Kidney (tissue), 13 donors: ENCODE measurements at regions not wholly inside any gene's neighbourhood (a gene's known extent, or its start where the extent isn't known, plus 50 kb on each side); places are given as distances from the start of the nearest gene placed in this dataset.

ENCODE experiments used
- DNase-seq, 5 donors: peaks; one replicate each; pipeline ENCODE4 v3.0.0-alpha.2; 2013 to 2020
- FAIRE-seq: peaks from 2 replicates; lab custom pipeline; 2012; peaks lifted over from hg19 to GRCh38; lab: Jason Lieb, UNC
- H3K27ac ChIP-seq, 2 donors: one replicate each; pipeline ENCODE4 v1.7.0; 2013; ENCODE audit warnings: low read depth in 2 of 2, low read length in 2 of 2, inconsistent platforms in 1 of 2
- H3K27me3 ChIP-seq: one replicate; pipeline ENCODE4 v1.7.1; 2013; ENCODE audit warnings: low read length, inconsistent platforms; ENCODE audit not compliant: control insufficient read depth, insufficient read depth
- H3K36me3 ChIP-seq, 3 donors: one replicate each; pipeline versions ENCODE4 v1.7.0 to v1.7.1; 2013; ENCODE audit warnings: low read length in 3 of 3, control low read depth in 1 of 3, inconsistent platforms in 1 of 3; ENCODE audit not compliant: insufficient read depth in 3 of 3, control insufficient read depth in 2 of 3
- H3K4me1 ChIP-seq, 3 donors: one replicate each; pipeline versions ENCODE4 v1.7.0 to v1.7.1; 2013; ENCODE audit warnings: low read length in 3 of 3, inconsistent platforms in 1 of 3, low read depth in 1 of 3; ENCODE audit not compliant: control insufficient read depth in 2 of 3, insufficient read depth in 2 of 3
- H3K4me3 ChIP-seq, 3 donors: one replicate each; pipeline versions ENCODE4 v1.7.0 to v1.8.1; 2013; ENCODE audit warnings: low read length in 3 of 3, control low read depth in 1 of 3, inconsistent platforms in 1 of 3
- H3K9ac ChIP-seq, 3 donors: one replicate each; pipeline versions ENCODE4 v1.7.0 to v1.7.1; 2013; ENCODE audit warnings: low read length in 3 of 3, control low read depth in 1 of 3, inconsistent platforms in 1 of 3
- H3K9me3 ChIP-seq, 3 donors: one replicate each; pipeline versions ENCODE4 v1.7.0 to v1.7.1; 2013; ENCODE audit warnings: low read length in 3 of 3, control low read depth in 1 of 3, inconsistent platforms in 1 of 3; ENCODE audit not compliant: control insufficient read depth in 2 of 3, insufficient read depth in 1 of 3
- intact Hi-C: fragments of 100-400 bp; cut with DNase I; formaldehyde crosslinking; loops from one replicate; pipeline ENCODE4 v1.11.1; 2022
- TF ChIP-seq, protein P1 (sequence below): IDR thresholded peaks from 3 replicates; pipeline ENCODE4 v1.5.1; 2012; ENCODE audit warnings: mild to moderate bottlenecking, moderate library complexity, borderline replicate concordance; ENCODE audit not compliant: insufficient read depth; ENCODE audit errors: extremely low read depth
- donor health status: control.
- donor health status: control.
- donor health status: control.
- donor health status: control.
- donor health status: control.
- donor health status: DM: yes; HTN: yes; CAD: no.
- donor health status: Normal renal cell carcinoma (clear cell type).

DNA sequence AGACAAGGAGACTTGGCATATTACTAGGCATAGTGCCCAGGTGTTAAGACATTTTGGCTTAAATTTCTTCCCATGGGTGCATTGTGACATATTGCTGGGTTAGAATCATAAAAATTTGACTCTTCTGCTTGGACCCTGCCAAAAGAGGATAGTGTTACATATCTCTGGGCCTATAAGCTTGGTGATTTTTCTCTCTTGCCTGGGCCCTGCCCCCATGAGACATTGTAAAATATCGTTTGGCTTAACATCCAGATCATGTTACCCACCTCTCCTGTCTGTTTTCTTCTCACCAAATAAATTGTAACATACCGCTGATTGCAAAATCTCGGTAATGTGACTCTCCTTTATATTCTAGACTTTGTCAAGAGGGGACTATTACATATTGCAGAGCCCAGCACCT, 836.4 kb upstream of the TSPY4 start:
- no peak overlapping the region for H3K27ac ChIP-seq
- no peaks in the 10 kb centered on the region for H3K4me1 ChIP-seq
- no peak for FAIRE-seq
- no peaks in the 10 kb centered on the region for H3K36me3 ChIP-seq
- no peak overlapping the region for H3K4me3 ChIP-seq
- TF ChIP-seq, protein P1, sequence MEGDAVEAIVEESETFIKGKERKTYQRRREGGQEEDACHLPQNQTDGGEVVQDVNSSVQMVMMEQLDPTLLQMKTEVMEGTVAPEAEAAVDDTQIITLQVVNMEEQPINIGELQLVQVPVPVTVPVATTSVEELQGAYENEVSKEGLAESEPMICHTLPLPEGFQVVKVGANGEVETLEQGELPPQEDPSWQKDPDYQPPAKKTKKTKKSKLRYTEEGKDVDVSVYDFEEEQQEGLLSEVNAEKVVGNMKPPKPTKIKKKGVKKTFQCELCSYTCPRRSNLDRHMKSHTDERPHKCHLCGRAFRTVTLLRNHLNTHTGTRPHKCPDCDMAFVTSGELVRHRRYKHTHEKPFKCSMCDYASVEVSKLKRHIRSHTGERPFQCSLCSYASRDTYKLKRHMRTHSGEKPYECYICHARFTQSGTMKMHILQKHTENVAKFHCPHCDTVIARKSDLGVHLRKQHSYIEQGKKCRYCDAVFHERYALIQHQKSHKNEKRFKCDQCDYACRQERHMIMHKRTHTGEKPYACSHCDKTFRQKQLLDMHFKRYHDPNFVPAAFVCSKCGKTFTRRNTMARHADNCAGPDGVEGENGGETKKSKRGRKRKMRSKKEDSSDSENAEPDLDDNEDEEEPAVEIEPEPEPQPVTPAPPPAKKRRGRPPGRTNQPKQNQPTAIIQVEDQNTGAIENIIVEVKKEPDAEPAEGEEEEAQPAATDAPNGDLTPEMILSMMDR, result no peak
- intact Hi-C loops, result no loop called here
- H3K9ac ChIP-seq, result no peak overlapping the region
- no peaks in the 10 kb centered on the region for H3K27me3 ChIP-seq
- no peaks in the 10 kb centered on the region for H3K9me3 ChIP-seq
- DNase-seq, result no peak

DNA sequence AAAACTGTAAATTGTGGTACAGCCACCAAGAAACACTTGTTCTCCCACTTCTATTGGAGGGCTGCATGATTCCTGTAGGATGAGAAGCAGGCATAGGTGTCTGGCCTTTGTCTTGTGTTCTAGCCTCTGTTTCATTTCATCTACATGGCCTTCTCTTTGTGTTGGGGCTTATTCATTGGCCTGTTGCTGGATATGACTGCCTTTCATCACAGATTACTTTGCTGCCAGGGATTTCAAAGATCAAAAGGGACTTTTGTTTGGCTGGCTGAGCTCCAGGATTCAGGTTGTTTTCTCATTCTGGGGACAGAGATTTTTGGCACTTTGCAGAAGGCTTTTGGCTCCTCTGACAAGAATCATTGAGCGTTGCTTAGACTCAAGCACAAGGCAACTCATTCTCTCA, 803.8 kb upstream of the TSPY4 start:
- Histone ChIP-seq H3K36me3 (no peaks in the 10 kb centered on the region), H3K27me3 (no peaks in the 10 kb centered on the region), H3K4me3 (no peak overlapping the region), H3K9me3 (no peaks in the 10 kb centered on the region), H3K27ac (no peak overlapping the region), H3K4me1 (no peaks in the 10 kb centered on the region), H3K9ac (no peak overlapping the region)
- DNase-seq (no peak), FAIRE-seq (no peak)
- TF ChIP-seq, protein P1, result no peak
- intact Hi-C loops, result no loop called here

DNA sequence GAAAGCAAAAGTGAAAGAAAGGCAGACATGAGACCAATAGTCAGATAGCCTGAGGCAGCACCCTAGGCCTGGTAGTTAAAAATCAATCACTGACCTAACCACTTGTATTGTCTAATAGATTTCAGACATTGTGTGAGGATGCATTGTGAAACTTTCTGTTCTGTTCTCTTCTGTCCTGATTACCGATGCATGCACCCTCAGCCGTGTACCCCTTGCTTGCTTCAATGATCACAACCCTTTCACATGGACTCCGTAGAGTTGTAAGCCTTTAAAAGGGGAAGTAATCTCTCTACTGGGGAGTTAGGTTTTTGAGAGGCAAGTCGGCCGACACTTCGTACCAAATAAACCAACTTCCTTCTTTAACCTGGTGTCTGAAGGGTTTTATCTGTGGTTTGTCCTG, 801.6 kb upstream of the TSPY4 start:
- no peaks in the 10 kb centered on the region for H3K27me3 ChIP-seq
- H3K9ac ChIP-seq, result no peak overlapping the region
- H3K4me3 ChIP-seq, result no peak overlapping the region
- H3K27ac ChIP-seq, result no peak overlapping the region
- H3K9me3 ChIP-seq, result no peaks in the 10 kb centered on the region
- H3K36me3 ChIP-seq, result no peaks in the 10 kb centered on the region
- DNase-seq (no peak), FAIRE-seq (no peak)
- TF ChIP-seq, protein P1, result no peak
- intact Hi-C loops, result no loop called here
- H3K4me1 ChIP-seq, result no peaks in the 10 kb centered on the region

DNA sequence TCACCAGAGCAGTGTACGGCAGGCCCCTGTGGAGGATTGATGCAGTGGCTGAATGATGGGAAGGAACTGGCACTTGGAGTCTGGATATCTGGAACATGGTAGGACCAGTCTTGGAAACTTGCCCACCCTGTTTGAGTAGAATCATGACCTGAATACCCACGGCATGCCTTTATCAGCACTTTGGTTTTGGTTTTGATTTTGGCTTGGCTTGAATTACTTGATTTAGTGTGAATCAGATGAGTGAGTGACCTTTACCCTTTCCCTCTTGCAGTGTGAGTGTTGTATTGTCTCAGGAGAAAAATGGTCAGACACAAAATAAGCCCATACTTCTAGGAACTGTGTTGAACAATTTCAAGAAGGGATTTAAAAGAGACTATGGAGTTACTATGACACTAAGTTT, 801.0 kb upstream of the TSPY4 start:
- no peak overlapping the region for H3K27ac ChIP-seq
- no peak for DNase-seq
- TF ChIP-seq, protein P1, result no peak
- intact Hi-C loops, result no loop called here
- H3K9me3 ChIP-seq, result no peaks in the 10 kb centered on the region
- no peaks in the 10 kb centered on the region for H3K27me3 ChIP-seq
- no peak for FAIRE-seq
- H3K4me3 ChIP-seq, result no peak overlapping the region
- H3K4me1 ChIP-seq, result no peaks in the 10 kb centered on the region
- H3K36me3 ChIP-seq, result no peaks in the 10 kb centered on the region
- H3K9ac ChIP-seq, result no peak overlapping the region
